Kidney epithelial cell (primary cell): ENCODE measurements at regions not wholly inside any gene's neighbourhood (a gene's known extent, or its start where the extent isn't known, plus 50 kb on each side); places are given as distances from the start of the nearest gene placed in this dataset.

ENCODE experiments used
- DNase-seq: peaks from one replicate; pipeline ENCODE4 v3.0.0-alpha.2; 2010; ENCODE audit warnings: low read depth
- H3K27me3 ChIP-seq: 2 replicates; pipeline ENCODE4 v1.6.0; 2011; ENCODE audit warnings: low read length; ENCODE audit not compliant: control insufficient read depth, insufficient read depth
- H3K36me3 ChIP-seq: 2 replicates; pipeline ENCODE4 v1.5.1; 2011; ENCODE audit warnings: low read length; ENCODE audit not compliant: control insufficient read depth, insufficient read depth
- H3K4me3 ChIP-seq: 2 replicates; pipeline ENCODE4 v1.5.1; 2011; ENCODE audit warnings: low read depth, mild to moderate bottlenecking, control low read depth, low read length
- CTCF ChIP-seq: IDR thresholded peaks from 2 replicates; pipeline ENCODE4 v1.5.1; 2011; ENCODE audit warnings: mild to moderate bottlenecking, moderate library complexity, low read length, control low read depth, inconsistent platforms; ENCODE audit not compliant: insufficient read depth, poor library complexity, severe bottlenecking

DNA sequence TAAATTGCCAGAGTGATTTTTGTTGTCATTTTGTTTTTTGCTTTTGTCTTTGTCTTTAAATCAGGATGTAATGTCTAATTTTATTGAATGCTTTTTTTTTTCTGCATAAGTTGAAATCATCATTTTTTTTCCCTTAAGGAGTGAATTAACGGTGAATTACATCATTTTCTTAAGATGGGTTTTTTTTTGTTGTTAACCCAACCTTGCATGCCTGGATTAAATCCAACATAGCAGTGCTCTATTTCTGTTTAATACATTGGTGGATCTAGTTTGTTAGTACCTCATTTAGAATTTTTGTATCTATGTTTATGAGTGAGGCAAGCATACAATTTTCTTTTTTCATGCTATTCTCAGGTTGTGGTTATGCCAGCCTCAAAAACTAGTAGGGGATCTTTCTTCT lies 186.4 kb upstream of the TMC3 start:
- no peak for TF ChIP-seq CTCF
- Histone ChIP-seq H3K27me3 (no peaks in the 10 kb centered on the region), H3K4me3 (no peak overlapping the region), H3K36me3 (no peaks in the 10 kb centered on the region)
- no peak for DNase-seq

GRCh38 chr15:81558056-81558455 lies 184.0 kb upstream of the TMC3 start:
- no peak for DNase-seq
- Histone ChIP-seq H3K36me3 (no peaks in the 10 kb centered on the region), H3K4me3 (no peak overlapping the region), H3K27me3 (no peaks in the 10 kb centered on the region)
- no peak for TF ChIP-seq CTCF

DNA sequence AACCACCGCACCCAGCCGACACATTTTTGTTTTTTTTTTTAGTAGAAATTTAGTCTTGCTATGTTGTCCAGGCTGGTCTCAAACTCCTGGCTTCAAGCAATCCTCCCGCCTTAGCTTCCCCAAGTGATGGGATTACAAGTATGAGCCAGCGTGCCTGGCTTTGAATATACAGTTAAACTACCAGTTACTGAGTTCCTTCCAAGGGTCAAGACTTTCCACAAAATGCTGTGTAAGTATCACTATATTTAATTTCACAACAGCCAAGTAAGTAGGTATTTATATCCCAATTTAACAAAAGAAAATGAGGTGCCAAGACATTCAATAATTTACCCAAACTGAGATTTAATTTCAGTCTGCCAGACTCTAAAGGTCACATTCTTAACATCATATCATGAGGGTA lies 181.3 kb upstream of the TMC3 start:
- TF ChIP-seq CTCF, result no peak
- H3K4me3 ChIP-seq, result no peak overlapping the region
- no peaks in the 10 kb centered on the region for H3K36me3 ChIP-seq
- no peak for DNase-seq
- H3K27me3 ChIP-seq, result no peaks in the 10 kb centered on the region

DNA sequence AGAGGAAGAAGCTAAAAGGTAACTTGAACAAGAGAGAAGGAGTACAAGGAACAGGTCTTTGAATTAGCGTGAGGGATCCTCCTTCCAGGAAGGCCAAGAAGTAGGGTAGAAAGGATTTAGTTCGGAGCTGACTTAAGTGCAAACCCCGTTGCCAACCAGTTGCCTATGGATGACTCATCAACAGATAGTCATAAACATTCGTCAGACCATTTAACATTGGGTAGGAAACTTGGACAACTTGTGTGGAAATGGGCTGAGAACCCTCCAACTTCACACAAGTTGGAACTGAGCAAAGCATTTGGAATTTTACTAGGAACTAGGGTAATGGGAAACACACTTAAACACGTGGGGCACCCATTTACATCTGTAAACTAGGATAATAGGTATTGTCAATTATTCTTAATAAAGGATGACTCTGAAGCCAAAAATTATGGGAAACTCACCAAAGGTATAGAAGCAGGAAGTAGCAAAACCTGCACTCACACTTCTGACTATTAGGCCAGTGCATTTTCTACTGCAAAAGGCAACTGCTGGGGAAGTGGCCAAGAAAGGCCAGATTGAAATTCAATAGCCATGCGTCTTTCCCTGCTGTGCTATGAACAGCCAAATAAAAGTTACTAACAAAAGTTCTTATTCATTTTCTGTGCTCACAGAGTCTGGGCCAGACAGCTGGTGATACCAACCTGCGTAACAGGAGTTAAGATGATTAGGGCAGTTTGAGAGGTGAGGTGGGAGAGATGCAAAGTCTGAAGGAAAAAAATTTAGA lies 174.5 kb upstream of the TMC3 start:
- no peak overlapping the region for H3K4me3 ChIP-seq
- TF ChIP-seq CTCF, result no peak
- DNase-seq, result no peak
- H3K27me3 ChIP-seq, result no peaks in the 10 kb centered on the region
- no peaks in the 10 kb centered on the region for H3K36me3 ChIP-seq

GRCh38 chr15:81547521-81548132 lies 173.6 kb upstream of the TMC3 start:
- no peaks in the 10 kb centered on the region for H3K27me3 ChIP-seq
- no peaks in the 10 kb centered on the region for H3K36me3 ChIP-seq
- TF ChIP-seq CTCF, result no peak
- DNase-seq, result no peak
- H3K4me3 ChIP-seq, result no peak overlapping the region

DNA sequence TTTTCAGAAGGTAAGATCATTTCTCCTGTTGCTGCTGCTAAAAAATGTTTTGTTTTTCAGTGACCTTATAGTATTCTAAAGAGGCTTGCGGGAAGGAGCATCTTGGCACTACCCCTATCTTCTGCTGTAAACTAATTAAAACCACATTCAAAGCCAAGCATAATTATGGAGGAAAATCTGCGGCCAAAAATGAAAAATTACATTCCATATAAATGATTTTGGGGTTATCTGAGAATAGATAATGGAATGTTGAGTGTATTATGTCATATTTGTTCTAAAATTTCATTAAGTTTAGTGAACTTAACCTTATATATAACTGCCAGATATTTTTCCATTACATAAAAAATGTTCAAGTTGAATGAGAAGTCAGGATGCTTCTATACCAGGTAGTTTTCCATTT lies 170.4 kb upstream of the TMC3 start:
- no peak for DNase-seq
- no peak overlapping the region for H3K4me3 ChIP-seq
- no peaks in the 10 kb centered on the region for H3K27me3 ChIP-seq
- H3K36me3 ChIP-seq, result no peaks in the 10 kb centered on the region
- no peak for TF ChIP-seq CTCF
